Endothelial cell of umbilical vein (primary cell): ENCODE measurements at regions not wholly inside any gene's neighbourhood (a gene's known extent, or its start where the extent isn't known, plus 50 kb on each side); places are given as distances from the start of the nearest gene placed in this dataset.

Experiments
- BruUV-seq: library from RNA; stranded (reverse); fragments of 400-500 nt; replicated peaks from 2 replicates; lab custom pipeline; 2021; lab: Mats Ljungman, UMichigan
- CTCF ChIA-PET: fragments of 300-600, 350-600 bp; sonication (Branson Sonifier 250); formaldehyde crosslinking; loops from one replicate; lab custom pipeline; 2021; ENCODE audit warnings: antibody characterized with exemption, inconsistent platforms; lab: Charles Lee
- POLR2A ChIA-PET: fragments of 300-600, 350-600 bp; sonication (Branson Sonifier 250); formaldehyde crosslinking; loops from one replicate; lab custom pipeline; 2021; ENCODE audit warnings: antibody characterized with exemption, inconsistent platforms; lab: Charles Lee
- DNase-seq: peaks from one replicate; pipeline ENCODE4 v3.0.0-alpha.2; 2011; ENCODE audit warnings: low read depth, low spot score
- FAIRE-seq: peaks from 2 replicates; lab custom pipeline; 2011; peaks lifted over from hg19 to GRCh38; lab: Jason Lieb, UNC
- H2AFZ ChIP-seq: 2 replicates; pipeline ENCODE4 v1.6.0; 2012; ENCODE audit warnings: low read depth, low read length, control low read depth, inconsistent platforms
- H3K27ac ChIP-seq: 2 replicates; pipeline ENCODE4 v1.5.1; 2011; ENCODE audit warnings: low read depth, mild to moderate bottlenecking, control low read depth, low read length, moderate library complexity; ENCODE audit not compliant: insufficient read depth
- H3K27me3 ChIP-seq, 2 experiments: 2 replicates each; pipeline versions ENCODE4 v1.6.0 to v1.6.1; 2011; ENCODE audit warnings: low read length in 2 of 2, mixed read lengths in 1 of 2; ENCODE audit not compliant: control insufficient read depth in 2 of 2, insufficient read depth in 2 of 2
- H3K36me3 ChIP-seq, 2 experiments: 2 replicates in 1 of 2; 3 replicates in 1 of 2; pipeline ENCODE4 v1.5.1; 2011; ENCODE audit warnings: low read length in 2 of 2, mild to moderate bottlenecking in 1 of 2, moderate library complexity in 1 of 2; ENCODE audit not compliant: control insufficient read depth in 2 of 2, insufficient read depth in 2 of 2; ENCODE audit errors: extremely low read depth in 1 of 2
- H3K4me1 ChIP-seq: 3 replicates; pipeline ENCODE4 v1.5.1; 2011; ENCODE audit warnings: mild to moderate bottlenecking, low read length; ENCODE audit not compliant: control insufficient read depth, insufficient read depth; ENCODE audit errors: extremely low read depth
- H3K4me2 ChIP-seq: 2 replicates; pipeline ENCODE4 v1.6.1; 2011; ENCODE audit warnings: low read length, control low read depth, mixed read lengths; ENCODE audit not compliant: insufficient read depth
- H3K4me3 ChIP-seq, 3 experiments: fragments of 200-600 bp in 1 of 3; sonication (generic), shearing (Covaris generic) in 1 of 3; replicated peaks in 1 of 3; 2 replicates each; pipeline ENCODE4 v1.5.1; 2011 to 2016; ENCODE audit warnings: control low read depth in 3 of 3, low read length in 3 of 3, mild to moderate bottlenecking in 2 of 3, inconsistent platforms in 1 of 3, low read depth in 1 of 3, moderate library complexity in 1 of 3; ENCODE audit not compliant: insufficient read depth in 1 of 3
- H3K79me2 ChIP-seq: 2 replicates; pipeline ENCODE4 v1.6.0; 2012; ENCODE audit warnings: low read length, inconsistent platforms; ENCODE audit not compliant: control insufficient read depth, insufficient read depth
- H3K9ac ChIP-seq: replicated peaks from 2 replicates; pipeline ENCODE3; 2011; ENCODE audit warnings: low read length, control low read depth; ENCODE audit not compliant: insufficient read depth; ENCODE audit errors: extremely low read depth
- H3K9me1 ChIP-seq: replicated peaks from 3 replicates; pipeline ENCODE4 v1.6.0; 2011; ENCODE audit warnings: mild to moderate bottlenecking, low read length; ENCODE audit not compliant: control insufficient read depth, insufficient read depth; ENCODE audit errors: extremely low read depth
- H3K9me3 ChIP-seq: replicated peaks from 2 replicates; pipeline ENCODE4 v1.5.1; 2012; ENCODE audit warnings: low read length, inconsistent platforms; ENCODE audit not compliant: control insufficient read depth, insufficient read depth
- H4K20me1 ChIP-seq: replicated peaks from 2 replicates; pipeline ENCODE3; 2011; ENCODE audit warnings: mild to moderate bottlenecking, low read length; ENCODE audit not compliant: control insufficient read depth, insufficient read depth; ENCODE audit errors: extremely low read depth
- EZH2 ChIP-seq: IDR thresholded peaks from 2 replicates; pipeline ENCODE4 v1.6.1; 2012; ENCODE audit warnings: borderline replicate concordance, low read depth, mild to moderate bottlenecking, moderate library complexity, low read length, inconsistent platforms; ENCODE audit not compliant: severe bottlenecking
- FOS ChIP-seq: IDR thresholded peaks from 2 replicates; pipeline ENCODE4 v1.6.1; 2011; ENCODE audit warnings: mild to moderate bottlenecking, low read length, moderate library complexity, borderline replicate concordance; ENCODE audit not compliant: insufficient read depth
- GATA2 ChIP-seq: IDR thresholded peaks from 2 replicates; pipeline ENCODE4 v1.7.0; 2011; ENCODE audit warnings: low read depth, mild to moderate bottlenecking, moderate library complexity, mixed read lengths, low read length; ENCODE audit not compliant: insufficient read length, insufficient read depth
- JUN ChIP-seq: IDR thresholded peaks from 2 replicates; pipeline ENCODE4 v1.6.1; 2011; ENCODE audit warnings: borderline replicate concordance, low read depth; ENCODE audit not compliant: insufficient read length, insufficient read depth
- MYC ChIP-seq: IDR thresholded peaks from one replicate; pipeline ENCODE4 v1.6.1; 2011; ENCODE audit warnings: mild to moderate bottlenecking, low read depth, low read length
- POLR2A ChIP-seq: IDR thresholded peaks from 2 replicates; pipeline ENCODE4 v1.6.1; 2012; ENCODE audit warnings: low read depth, mild to moderate bottlenecking, control low read depth, low read length
- POLR2AphosphoS5 ChIP-seq: IDR thresholded peaks from 2 replicates; pipeline ENCODE4 v1.6.1; 2012; ENCODE audit warnings: low read depth, mild to moderate bottlenecking, control low read depth, low read length, moderate library complexity; ENCODE audit not compliant: insufficient read depth
- dilution Hi-C: fragments of 300-500 bp; cut with MboI; formaldehyde crosslinking; loops from one replicate; pipeline ENCODE4 v1.15.0; 2019; ENCODE audit warnings: low sequenced_read_pairs; ENCODE audit not compliant: extremely low pct_ligation_motif_present
- intact Hi-C: fragments of 100-400 bp; cut with micrococcal nuclease; formaldehyde crosslinking; loops from one replicate; pipeline ENCODE4 v1.10.0; 2022
- TF ChIP-seq, protein P1 (sequence below), 2 donors: IDR thresholded peaks; 1 replicate in 1 of 2; 2 replicates in 1 of 2; pipeline ENCODE4 v1.5.1; 2011; ENCODE audit warnings: low read length in 2 of 2, mild to moderate bottlenecking in 2 of 2, moderate library complexity in 2 of 2, control low read depth in 1 of 2, inconsistent platforms in 1 of 2, low read depth in 1 of 2; ENCODE audit not compliant: insufficient read depth in 1 of 2; ENCODE audit errors: extremely low read depth in 1 of 2
- TF ChIP-seq, protein P2 (sequence below): IDR thresholded peaks from 2 replicates; pipeline ENCODE4 v1.6.1; 2011; ENCODE audit not compliant: insufficient read depth, insufficient read length

DNA sequence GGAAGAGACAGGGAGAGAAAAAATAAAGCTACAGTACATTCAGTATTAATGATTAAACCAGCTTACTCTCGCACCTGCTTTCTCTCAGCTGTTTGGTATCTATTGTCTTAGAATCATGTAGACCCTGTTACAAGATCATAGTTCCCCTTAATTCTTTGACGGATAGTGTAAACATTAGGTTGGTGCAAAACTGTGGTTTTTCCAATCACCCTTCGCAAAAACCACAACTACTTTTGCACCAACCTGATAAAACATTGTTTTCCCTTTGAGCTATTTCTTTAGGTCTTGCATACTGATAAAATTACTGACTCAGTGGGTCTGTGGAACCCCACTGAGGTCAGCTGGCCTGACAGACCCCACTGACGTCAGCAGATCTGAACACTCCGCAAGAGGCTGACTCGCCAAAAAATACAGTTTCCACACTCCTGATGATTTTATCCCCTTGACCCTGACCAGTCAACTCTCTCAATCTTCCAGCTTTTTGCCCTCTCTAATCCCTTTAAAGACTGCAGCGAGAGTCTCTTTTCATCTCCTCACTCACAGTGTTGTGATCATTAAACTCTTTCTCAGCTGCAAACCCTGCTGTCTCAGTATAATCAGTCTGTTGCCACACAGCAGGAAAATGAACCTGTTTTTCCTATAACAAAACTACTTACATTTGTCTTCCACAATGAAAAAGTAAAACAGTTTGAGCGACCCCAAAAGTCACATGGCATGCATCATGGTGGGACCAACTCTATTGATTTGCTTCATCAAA lies 123.9 kb downstream of the SLITRK6 start:
- BruUV-seq = no TSS peak
- Histone ChIP-seq H4K20me1 (no peaks in the 10 kb centered on the region), H3K27me3 (no peaks in the 10 kb centered on the region), H3K4me1 (no peaks in the 10 kb centered on the region), H3K27ac (no peak overlapping the region), H3K79me2 (no peaks in the 10 kb centered on the region), H2AFZ (no peak overlapping the region), H3K9ac (no peak overlapping the region), H3K4me2 (no peak overlapping the region), H3K9me1 (no peaks in the 10 kb centered on the region), H3K36me3 (no peaks in the 10 kb centered on the region), H3K9me3 (no peaks in the 10 kb centered on the region), H3K4me3 (no peak overlapping the region)
- ChIA-PET CTCF (no interaction called here), POLR2A (no interaction called here)
- no peak for DNase-seq
- TF ChIP-seq, protein P1, sequence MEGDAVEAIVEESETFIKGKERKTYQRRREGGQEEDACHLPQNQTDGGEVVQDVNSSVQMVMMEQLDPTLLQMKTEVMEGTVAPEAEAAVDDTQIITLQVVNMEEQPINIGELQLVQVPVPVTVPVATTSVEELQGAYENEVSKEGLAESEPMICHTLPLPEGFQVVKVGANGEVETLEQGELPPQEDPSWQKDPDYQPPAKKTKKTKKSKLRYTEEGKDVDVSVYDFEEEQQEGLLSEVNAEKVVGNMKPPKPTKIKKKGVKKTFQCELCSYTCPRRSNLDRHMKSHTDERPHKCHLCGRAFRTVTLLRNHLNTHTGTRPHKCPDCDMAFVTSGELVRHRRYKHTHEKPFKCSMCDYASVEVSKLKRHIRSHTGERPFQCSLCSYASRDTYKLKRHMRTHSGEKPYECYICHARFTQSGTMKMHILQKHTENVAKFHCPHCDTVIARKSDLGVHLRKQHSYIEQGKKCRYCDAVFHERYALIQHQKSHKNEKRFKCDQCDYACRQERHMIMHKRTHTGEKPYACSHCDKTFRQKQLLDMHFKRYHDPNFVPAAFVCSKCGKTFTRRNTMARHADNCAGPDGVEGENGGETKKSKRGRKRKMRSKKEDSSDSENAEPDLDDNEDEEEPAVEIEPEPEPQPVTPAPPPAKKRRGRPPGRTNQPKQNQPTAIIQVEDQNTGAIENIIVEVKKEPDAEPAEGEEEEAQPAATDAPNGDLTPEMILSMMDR (IDR thresholded peaks at IDR 0.05; ENCODE audit: extremely low read depth in 1 of 2, insufficient read depth in 1 of 2, low read depth in 1 of 2, low read length in 2 of 2) = no peak
- TF ChIP-seq POLR2A (no peak), EZH2 (no peak)
- dilution Hi-C loops (no loop called here), intact Hi-C loops (no loop called here)
- FAIRE-seq = no peak

DNA sequence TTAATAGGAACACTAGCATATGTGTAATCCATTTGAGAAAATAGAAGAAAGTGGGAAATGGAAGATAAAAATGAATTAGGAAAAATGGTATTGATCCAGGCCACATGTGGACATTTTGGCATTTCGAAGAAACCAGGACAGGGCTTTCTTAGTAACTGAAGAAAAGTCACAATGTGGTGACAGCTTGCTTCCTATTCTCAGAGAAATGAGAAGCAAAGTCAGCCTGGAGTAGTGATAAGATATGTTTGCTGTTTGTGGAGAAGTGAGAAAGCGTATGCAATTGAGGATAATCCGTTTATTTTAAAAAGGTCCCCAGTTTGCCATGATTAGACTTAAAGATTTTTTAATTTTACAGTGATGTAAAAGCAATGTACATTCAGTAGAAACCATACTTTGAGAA lies 127.9 kb downstream of the SLITRK6 start:
- Histone ChIP-seq H3K9me3 (no peaks in the 10 kb centered on the region), H3K27me3 (no peaks in the 10 kb centered on the region), H4K20me1 (no peaks in the 10 kb centered on the region), H3K4me1 (no peaks in the 10 kb centered on the region), H3K27ac (no peak overlapping the region), H3K36me3 (no peaks in the 10 kb centered on the region), H2AFZ (no peak overlapping the region), H3K4me2 (no peak overlapping the region), H3K4me3 (no peak overlapping the region), H3K9me1 (no peaks in the 10 kb centered on the region), H3K79me2 (no peaks in the 10 kb centered on the region), H3K9ac (no peak overlapping the region)
- no peak for DNase-seq
- dilution Hi-C loops = no loop called here
- CTCF ChIA-PET = no interaction called here
- FAIRE-seq = no peak
- no TSS peak for BruUV-seq
- intact Hi-C loops = no loop called here
- TF ChIP-seq, protein P1 (IDR thresholded peaks at IDR 0.05; ENCODE audit: extremely low read depth in 1 of 2, insufficient read depth in 1 of 2, low read depth in 1 of 2, low read length in 2 of 2) = no peak
- TF ChIP-seq, protein P2, sequence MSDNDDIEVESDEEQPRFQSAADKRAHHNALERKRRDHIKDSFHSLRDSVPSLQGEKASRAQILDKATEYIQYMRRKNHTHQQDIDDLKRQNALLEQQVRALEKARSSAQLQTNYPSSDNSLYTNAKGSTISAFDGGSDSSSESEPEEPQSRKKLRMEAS = no peak
- TF ChIP-seq GATA2 (no peak), FOS (no peak), POLR2AphosphoS5 (no peak), JUN (no peak), EZH2 (no peak), POLR2A (no peak), MYC (no peak)
- POLR2A ChIA-PET = no interaction called here
